H4 (cell line): ENCODE measurements at regions not wholly inside any gene's neighbourhood (a gene's known extent, or its start where the extent isn't known, plus 50 kb on each side); places are given as distances from the start of the nearest gene placed in this dataset.

Experiments
- DNase-seq: peaks from one replicate; pipeline ENCODE4 v3.0.0-alpha.2; 2015; ENCODE audit warnings: low spot score

DNA sequence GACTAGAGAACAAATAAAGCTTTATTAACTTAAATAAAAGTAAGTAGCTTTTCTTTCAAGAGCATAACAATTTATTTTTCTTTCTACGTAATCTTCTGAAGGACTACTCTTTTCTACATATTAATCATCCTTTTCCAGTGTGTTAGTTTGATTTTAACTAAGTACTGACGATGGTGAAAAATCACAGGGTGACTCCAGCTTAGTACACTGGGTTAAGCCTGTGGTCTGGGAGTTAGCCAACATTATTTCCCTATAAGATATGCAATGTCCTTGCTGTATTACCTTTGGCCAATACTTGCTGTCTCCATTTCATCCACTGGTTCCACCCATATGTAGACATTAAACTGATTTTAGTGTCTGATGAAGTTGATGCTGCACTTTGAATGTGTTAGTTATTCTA, 508.6 kb upstream of the SUCLG2 start:
- no peak for DNase-seq

DNA sequence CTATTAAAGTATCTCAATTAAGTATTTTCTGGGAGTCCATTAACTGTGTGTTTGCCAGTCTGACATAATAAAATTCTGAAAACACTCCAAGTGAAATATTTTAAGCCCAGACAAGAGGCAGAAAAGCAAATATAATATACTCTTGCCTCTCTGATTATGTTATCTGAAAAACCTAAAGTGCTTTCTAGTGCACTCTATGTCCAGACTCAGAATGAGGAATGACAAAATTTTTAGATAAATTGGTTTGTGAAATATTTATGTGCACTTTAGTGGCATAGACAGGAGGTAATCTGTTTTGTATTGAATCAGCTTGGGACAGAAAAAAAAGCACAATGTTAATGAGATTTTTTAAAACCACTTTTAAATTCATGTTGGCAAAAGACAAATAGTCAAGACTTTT, 508.2 kb upstream of the SUCLG2 start:
- no peak for DNase-seq

DNA sequence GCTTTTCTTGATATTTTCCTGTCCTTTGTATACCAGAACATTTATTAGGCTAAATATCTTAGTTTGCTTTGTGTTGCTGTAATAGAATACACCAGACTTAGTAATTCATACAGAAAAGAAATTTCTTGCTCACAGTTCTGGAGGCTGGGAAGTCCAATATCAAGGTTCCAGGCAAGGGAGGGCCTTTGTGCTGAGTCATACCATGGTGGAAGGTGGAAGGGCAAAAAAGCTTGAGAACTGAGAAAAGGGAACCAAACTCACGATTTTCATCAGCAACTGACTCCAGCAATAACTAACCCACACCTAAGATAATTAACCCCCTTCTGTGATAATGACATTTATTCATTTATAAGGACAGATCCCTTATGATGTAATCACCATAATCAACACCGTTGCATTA, 496.9 kb upstream of the SUCLG2 start:
- DNase-seq = no peak

DNA sequence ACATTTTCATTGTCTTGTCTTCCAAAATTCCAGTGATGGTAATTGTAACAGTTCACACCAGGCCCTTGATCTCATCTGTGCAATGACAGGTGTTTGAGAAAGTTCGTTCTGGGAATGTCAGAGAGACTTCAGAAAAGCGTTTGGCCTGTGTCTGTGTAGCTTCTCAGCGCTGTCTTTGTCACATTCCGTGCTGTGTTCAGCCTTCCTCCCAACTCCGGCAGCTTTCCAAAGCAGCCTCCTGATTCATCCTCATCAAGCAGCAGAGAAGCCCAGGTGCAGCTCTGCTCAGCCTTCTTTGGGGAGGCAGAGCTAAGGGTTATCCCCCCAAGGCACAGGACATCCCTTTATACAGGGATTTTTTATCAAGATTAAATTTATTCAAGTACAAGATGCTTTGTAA, 494.0 kb upstream of the SUCLG2 start:
- DNase-seq = no peak

DNA sequence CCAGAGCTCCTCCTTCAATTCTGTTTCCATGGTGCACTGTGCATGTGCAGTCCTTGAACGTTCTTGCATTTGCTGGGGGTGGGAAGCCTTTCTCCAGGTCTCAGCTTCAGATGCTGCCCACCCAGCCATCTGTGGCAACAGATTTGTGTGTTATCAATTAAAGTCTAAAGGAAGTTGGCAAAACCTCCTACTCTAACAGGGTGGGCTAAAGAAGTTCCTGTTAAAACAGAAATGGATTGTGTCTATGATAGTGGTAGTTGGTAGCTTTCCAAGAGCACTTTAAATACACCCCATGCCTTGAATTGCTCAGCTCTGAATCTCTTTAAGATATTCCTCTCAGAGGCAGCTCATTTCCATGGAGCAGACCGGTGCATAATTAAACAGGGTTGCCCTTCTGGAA, 488.0 kb upstream of the SUCLG2 start:
- DNase-seq = no peak

DNA sequence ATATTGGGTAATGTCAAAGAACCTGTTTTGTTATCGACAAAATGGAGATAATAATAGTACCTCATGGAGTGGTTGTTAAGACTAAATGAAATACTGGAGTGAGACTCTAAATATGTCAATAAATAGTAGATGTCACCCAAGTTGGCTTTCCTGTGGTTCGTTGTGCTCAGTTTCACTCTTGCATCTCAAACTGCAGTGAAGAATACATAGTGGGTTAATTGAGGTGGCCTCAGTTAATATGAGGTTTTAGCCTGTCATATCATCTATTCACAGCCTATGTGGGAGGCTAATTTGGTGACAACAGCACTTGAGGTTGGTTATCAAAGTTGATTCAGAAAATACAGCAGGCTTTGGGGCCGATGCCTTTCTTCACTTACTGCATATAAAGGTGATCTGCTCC, 485.5 kb upstream of the SUCLG2 start:
- DNase-seq = no peak

DNA sequence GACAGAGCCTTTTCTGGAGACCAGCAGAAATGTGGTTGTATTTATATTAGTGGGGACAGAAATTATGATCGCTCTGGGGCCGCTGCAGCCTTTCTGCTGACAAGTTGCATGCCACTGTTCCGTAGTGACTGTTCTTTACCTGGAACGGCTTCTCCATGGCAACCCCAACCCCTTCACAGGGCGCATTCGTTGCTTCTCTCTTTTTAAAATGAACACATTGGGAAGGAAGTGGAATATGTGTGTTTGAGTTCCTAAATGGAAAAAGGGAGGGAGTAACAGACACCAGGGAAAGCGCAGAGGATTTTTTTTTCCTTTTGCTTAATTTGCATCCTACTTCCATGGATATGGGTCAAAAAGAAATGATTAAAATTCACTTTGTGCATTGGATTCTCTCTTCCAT, 482.0 kb upstream of the SUCLG2 start:
- DNase-seq = no peak

DNA sequence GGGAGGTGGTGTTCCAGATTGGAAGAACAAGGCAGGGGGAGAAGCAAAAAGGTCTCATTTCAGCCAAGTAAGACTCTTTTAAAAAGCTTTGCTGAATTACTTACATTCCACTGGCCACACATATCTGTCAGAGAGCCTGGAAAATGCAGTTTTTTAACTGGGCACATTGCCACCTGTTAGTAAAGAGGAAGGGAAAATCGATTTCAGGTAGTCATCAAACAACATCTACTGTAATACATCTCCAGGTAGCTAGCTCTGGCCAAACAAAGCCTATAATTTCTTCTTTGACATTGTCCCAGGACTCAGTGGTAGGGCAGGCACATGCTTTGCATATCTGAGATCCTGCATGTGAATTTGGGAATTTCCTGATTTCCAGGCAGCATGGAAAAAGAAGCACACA, 480.7 kb upstream of the SUCLG2 start:
- no peak for DNase-seq

DNA sequence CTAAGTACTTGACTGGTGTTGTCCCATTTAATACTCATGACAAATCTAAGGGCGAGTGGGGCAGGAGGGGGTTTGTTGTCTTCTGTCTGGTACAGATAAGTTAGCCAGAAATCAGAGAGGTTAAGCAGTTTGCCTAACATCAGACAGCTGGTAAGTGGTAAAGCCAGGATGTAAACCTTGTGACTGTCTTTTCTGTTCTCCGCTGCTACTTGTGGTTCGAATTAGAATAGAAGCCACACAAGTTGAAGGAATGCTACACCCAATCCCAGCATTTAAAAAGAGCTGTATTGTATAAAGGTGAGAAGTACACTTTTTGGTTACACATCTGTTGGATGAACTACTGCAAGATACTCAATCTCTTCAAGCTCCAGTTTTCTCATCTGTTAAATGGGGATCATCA, 474.7 kb upstream of the SUCLG2 start:
- no peak for DNase-seq

DNA sequence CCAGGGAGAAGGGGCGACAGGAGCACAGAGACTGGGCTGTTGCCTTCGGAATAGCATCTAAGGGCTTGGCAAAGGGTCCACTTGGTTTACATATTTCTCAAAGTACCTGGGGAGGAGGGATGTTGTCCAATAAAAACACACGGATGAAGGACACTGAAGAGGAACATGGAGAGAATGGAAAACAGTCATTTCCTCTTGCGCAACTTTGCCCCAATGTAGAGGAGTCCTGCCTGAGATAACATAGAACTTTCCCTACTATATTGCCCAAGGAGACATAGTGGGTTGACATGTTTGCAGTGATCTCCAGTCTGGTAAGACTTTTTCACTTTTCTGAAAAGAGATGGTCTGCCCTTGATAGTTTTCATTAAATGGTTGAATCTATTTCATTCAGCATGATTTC, 468.8 kb upstream of the SUCLG2 start:
- no peak for DNase-seq

DNA sequence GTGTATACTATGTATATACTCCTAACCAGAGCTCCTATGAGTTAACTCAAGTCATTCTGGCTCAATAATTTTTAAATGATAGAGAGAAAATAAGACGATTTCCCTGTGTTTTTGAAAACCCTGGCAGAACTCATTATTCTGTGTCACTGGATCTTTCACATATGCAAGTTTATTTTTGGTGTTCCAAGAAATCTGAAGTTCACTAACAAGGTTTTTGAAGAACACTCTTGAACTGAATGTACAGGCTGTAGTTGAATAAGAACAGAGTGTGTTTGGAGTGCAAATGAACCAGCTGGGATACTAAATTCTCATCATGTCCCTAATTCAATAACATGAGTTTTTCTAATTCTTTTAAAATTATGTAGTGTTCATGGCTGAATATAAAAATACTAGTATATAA, 466.9 kb upstream of the SUCLG2 start:
- no peak for DNase-seq

DNA sequence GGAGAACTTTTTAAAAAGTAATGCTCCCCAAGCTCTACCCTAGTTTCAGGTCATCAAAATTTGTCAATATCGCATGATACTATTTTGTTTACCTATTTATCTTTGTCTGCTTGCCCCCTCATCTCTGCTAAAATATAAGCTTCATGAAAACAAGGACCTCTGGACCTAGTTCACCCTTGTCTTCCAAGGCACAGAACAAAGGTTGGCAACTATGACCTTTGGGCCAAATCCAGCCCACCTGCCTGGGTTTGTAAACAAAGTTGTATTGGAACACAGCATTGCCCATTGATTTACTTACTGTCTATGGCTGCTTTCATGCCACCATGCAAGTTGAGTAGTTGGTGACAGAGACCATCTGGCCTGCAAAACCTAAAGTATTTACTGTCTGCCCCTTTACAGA, 462.2 kb upstream of the SUCLG2 start:
- no peak for DNase-seq

DNA sequence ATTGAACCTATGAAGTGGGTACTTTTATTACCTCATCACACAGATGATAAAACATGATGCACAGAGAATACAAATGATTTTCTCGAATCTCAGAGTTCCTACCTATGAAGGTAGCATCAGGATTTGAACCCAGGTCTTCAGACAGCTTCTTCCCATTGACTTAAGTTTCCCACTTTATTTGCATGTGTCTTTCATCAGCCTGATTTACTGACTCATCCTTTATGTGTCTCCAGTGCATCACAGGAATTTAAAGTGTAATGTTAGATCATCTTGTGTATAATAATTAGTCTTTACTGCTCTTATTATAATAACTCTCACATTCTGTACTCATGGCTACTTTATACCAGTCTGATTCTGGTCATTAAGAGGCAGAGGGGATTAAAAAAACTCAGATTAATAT, 449.4 kb upstream of the SUCLG2 start:
- no peak for DNase-seq

DNA sequence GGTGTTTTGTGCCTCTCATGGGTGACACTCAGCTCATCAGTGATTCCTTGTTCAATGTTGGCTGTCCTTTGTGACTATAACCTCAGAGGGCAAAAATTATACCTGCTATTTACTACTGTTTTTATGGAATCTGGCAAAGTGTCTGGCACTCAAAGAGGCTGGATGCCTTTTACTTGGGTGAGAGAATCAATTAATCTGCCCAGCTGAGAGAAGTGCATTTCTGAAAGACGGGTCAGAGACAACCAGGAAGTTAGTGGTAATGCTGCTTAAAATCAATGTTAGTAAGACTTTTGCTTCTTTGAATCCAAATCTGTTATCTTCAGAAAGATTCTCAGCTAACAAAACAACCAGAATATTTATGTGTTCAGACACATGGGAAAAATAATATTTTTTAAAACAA, 436.2 kb upstream of the SUCLG2 start:
- no peak for DNase-seq

DNA sequence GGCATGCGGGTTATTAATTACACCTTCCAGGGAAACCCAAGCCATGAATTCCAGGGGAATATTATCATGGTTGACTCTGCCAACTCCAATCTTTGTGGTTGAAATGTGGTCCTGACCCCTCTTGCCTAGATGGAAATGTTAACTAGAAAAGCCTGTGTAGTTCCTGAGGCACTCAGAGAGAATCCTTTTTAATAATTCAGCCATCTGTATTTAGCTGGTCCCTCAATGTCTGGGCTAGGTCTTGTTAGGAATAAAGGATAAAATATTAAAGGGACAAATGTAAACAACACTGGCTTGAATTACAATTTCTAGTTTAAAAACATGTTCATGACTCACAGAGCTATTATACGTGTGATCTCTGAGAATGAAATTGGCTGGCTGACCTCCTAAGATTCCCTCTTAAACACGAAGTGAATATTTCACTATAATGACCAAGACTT, 435.2 kb upstream of the SUCLG2 start:
- no peak for DNase-seq

DNA sequence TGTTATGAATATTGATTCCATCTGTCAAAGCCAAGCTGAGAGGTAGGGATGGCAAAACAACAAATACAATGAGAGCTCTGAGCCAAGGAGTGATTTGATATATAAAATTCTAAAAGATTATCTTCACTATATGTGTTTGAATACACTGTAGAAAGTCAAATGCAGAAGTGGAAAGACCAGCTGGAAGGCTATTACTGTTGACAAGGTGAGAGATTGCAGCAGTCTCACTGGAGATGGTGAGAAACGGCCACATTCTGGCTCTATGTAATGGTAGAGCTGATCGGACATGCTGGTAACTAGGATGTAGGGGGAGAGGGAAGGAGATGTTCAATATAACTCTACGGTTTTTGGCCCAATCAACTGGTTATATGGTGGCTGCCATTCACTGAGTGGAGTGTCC, 434.2 kb upstream of the SUCLG2 start:
- no peak for DNase-seq

DNA sequence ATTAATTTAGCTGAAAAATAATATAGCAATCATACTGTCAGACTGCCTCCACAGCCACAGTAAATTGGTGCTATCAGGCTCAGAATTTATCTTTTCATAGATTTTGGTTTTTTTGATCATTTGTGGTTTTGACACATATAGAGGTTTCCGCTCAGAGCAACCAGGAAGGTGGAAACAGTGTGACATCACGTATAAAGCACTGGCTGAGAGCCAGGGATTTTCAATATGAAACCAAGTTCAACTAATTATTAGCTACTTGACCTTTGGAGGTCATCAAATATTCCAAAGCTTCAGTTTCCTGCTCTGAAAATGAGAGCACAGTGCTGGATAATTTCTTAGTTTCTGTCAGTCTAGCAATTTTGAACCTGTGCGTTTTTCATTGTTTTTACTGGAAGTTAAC, 433.8 kb upstream of the SUCLG2 start:
- no peak for DNase-seq

DNA sequence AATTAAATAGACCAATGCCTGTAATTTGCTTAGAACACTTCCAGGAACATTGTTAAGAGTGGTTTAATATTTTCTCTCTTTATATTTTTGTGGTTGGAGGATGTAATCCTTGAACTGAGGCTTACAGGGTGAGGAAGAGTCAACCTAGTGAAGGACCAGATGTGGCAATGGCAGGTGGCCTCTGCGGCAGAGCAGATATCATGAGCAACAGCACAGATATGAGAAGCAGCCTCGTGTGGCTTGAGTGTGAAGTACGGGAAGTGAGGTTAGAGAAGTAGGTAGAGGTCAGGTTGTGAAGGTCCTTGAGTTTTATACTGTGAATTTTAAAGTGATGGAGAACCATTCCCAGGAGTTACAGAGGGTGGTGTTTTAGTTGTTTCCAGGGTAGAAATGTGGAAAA, 417.6 kb upstream of the SUCLG2 start:
- DNase-seq = no peak

DNA sequence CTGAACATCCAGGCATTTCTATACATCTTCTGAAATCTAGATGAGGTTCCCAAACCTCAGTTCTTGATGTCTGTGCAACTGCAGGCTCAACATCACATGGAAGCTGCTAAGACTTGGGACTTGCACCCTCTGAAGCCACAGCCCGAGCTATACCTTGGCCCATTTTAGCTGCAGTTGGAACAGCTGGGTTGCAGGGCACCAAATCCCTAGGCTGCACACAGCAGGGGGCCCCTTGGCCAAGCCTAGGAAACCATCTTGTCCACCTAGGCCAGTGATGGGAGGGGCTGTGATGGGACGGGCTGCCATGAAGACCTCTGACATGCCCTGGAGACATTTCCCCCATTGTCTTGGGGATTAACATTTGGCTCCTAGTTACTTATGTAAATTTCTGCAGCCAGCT, 415.8 kb upstream of the SUCLG2 start:
- DNase-seq = no peak

DNA sequence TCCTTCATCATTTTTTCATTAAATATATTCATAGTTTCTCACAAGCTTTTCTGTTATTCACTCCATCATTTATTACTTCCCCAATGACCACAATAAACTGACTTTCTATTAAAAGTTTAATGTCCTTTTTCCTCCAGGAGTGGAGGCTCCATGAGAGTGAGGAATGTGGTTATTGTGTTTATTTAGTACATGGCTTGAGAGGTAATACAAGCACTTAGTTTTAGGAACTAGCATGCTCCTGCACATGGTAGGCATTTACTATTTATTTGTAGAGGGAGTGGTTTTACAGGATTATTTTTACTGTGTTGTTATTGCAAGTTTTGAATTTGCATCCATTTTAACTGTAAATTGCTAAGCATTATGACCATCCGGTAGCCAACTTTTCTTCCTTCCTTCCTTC, 412.9 kb upstream of the SUCLG2 start:
- no peak for DNase-seq

DNA sequence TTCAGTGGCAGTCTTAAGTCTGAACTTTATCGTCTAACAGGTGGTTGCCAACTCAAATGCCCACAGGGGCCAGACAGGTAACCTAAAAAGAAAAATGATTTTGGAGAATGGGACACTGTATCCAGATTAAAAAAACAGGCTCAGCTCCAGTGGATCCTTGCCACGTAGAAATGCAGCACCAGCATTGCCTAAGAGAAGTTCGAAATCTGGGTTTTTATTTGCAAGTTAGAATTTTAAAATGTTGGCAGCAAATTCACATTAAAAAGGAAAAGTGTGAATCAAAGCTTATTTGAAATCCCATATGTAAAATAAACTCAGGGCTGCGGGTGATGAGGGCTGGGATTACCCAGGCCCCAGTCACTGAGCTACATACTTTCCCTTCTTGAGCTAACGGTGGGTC, 408.5 kb upstream of the SUCLG2 start:
- DNase-seq = no peak

DNA sequence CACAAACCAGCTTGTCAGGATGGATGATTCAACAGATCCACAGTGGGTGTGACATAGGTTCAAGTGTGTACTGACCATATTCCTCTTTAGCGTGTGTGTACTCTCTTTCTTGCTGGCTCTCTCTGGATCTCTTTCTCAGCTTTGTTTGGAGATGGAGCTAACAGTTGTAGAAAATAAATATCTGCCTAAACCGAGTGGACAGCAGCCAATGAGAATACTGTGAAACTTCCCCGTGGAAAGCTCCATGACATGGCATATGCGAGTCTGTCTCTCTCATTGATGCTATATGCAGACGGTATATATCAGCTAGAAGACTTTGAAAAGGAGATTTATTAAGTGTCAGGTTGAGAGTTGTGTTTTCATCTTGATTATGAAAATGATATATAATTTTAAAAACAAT, 406.5 kb upstream of the SUCLG2 start:
- DNase-seq = no peak

DNA sequence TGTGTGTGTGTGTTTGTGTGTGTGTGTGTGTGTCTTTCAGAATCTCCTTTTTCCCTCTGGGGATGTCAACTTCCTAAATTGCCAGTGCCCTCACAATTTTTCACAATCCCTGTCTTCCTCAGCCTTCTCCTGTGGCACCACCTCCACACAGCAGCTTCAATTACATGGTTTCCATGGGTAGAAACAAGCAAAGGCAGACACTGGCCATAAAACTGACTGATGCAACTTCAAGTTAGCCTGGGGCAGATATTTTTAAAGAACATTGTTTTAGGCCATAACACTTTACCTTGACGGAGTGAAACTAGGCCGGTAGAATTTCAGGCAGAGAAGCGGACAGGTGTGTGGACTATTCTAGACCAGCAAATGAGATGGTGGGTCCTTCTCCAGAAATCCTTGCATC, 405.8 kb upstream of the SUCLG2 start:
- DNase-seq = no peak

DNA sequence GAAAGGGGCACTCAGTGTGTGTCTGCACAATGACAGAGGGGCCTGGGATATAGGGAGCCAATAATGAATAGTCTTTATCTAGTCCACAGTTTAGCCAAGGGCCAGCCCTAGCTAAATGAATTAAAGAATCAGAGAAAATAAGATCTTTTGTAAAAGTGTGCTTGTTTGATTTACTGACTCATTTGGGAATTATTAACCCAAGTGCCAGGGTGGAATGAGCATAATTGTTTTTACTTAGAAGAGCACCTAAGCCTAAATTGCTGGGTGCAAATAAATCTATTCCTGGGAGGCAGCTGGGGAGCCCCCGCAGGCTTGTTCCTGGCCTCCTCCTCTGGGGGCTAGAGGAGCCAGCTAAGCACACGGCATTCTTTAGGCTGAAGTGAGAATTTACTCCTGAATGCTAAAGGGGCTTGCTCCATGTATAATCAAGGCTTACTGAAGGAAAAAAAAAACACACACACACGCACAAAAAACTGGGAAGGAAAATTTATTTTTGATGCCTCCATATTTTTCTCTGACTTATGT, 405.3 kb upstream of the SUCLG2 start:
- DNase-seq = no peak
